ENCODE measurements at regions not wholly inside any gene's neighbourhood (a gene's known extent, or its start where the extent isn't known, plus 50 kb on each side); places are given as distances from the start of the nearest gene placed in this dataset.

DNA sequence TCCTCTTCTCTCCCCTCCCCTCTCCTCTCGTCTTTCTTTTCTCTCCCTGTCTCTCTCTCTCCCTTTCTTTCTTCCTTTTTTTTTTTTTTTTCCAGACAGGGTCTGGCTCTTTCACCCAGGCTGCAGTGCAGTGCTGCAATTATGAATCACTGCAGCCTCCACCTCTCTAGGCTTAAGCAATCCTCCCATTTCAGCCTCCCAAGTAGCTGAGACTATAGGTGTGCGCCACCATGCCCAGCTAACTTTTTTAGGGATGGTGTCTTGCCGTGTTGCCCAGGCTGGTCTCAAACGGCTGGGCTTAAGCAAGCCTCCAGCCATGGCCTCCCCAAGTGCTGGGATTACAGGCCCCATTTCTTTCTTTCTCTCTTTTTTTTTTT, 59.9 kb upstream of the NCOA3 start:
- TF ChIP-seq TAF1 (IDR thresholded peaks at IDR 0.05; ENCODE audit: low read depth): no peak
- no peak for TF ChIP-seq RAD21 (IDR thresholded peaks at IDR 0.05; ENCODE audit: low read depth)
- no peak for TF ChIP-seq EP300 (IDR thresholded peaks at IDR 0.05; ENCODE audit: borderline replicate concordance)
- no peak for TF ChIP-seq TEAD4 (IDR thresholded peaks at IDR 0.05)
- TF ChIP-seq, protein P1, sequence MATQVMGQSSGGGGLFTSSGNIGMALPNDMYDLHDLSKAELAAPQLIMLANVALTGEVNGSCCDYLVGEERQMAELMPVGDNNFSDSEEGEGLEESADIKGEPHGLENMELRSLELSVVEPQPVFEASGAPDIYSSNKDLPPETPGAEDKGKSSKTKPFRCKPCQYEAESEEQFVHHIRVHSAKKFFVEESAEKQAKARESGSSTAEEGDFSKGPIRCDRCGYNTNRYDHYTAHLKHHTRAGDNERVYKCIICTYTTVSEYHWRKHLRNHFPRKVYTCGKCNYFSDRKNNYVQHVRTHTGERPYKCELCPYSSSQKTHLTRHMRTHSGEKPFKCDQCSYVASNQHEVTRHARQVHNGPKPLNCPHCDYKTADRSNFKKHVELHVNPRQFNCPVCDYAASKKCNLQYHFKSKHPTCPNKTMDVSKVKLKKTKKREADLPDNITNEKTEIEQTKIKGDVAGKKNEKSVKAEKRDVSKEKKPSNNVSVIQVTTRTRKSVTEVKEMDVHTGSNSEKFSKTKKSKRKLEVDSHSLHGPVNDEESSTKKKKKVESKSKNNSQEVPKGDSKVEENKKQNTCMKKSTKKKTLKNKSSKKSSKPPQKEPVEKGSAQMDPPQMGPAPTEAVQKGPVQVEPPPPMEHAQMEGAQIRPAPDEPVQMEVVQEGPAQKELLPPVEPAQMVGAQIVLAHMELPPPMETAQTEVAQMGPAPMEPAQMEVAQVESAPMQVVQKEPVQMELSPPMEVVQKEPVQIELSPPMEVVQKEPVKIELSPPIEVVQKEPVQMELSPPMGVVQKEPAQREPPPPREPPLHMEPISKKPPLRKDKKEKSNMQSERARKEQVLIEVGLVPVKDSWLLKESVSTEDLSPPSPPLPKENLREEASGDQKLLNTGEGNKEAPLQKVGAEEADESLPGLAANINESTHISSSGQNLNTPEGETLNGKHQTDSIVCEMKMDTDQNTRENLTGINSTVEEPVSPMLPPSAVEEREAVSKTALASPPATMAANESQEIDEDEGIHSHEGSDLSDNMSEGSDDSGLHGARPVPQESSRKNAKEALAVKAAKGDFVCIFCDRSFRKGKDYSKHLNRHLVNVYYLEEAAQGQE (IDR thresholded peaks at IDR 0.05; ENCODE audit: low read depth): no peak
- TF ChIP-seq, protein P2, sequence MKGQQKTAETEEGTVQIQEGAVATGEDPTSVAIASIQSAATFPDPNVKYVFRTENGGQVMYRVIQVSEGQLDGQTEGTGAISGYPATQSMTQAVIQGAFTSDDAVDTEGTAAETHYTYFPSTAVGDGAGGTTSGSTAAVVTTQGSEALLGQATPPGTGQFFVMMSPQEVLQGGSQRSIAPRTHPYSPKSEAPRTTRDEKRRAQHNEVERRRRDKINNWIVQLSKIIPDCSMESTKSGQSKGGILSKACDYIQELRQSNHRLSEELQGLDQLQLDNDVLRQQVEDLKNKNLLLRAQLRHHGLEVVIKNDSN (IDR thresholded peaks at IDR 0.05): no peak
- no peak for TF ChIP-seq EGR1 (IDR thresholded peaks at IDR 0.05)
- TF ChIP-seq ZBTB7A (IDR thresholded peaks at IDR 0.05; ENCODE audit: low read depth): no peak
- no peak for TF ChIP-seq YY1 (IDR thresholded peaks at IDR 0.05; ENCODE audit: low read depth)
- TF ChIP-seq, protein P3, sequence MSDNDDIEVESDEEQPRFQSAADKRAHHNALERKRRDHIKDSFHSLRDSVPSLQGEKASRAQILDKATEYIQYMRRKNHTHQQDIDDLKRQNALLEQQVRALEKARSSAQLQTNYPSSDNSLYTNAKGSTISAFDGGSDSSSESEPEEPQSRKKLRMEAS (IDR thresholded peaks at IDR 0.05): no peak
- TF ChIP-seq CEBPB (IDR thresholded peaks at IDR 0.05): no peak
- TF ChIP-seq CREB1 (IDR thresholded peaks at IDR 0.05; ENCODE audit: low read depth): no peak
- no peak for TF ChIP-seq NFIC (IDR thresholded peaks at IDR 0.05)
